ENCODE measurements at regions not wholly inside any gene's neighbourhood (a gene's known extent, or its start where the extent isn't known, plus 50 kb on each side); places are given as distances from the start of the nearest gene placed in this dataset.

DNA sequence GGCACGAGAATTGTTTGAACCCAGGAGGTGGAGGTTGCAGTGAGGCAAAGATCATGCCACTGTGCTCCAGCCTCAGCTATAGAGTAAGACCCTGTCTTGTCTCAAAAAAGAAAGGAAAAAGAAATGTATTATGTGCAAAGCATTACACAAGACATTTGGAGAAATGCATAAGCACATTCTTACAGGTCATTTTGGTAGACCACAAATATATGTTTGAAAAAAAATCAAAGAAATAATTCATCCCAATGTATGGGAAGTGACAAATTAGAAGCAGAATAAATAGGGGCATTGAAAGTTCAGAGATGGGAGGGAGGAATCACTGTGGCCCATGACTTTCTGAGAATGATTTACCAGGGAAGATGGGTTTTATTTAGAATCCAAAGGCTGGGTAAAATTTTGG lies 283.5 kb upstream of the ADAMTS5 start:
- no peak for TF ChIP-seq EZH2 (IDR thresholded peaks at IDR 0.05; ENCODE audit: insufficient read depth, poor library complexity, severe bottlenecking)
- no peak for TF ChIP-seq EZH2phosphoT487 (IDR thresholded peaks at IDR 0.05; ENCODE audit: insufficient read depth, low read depth)

All from GM23248 (cell line).